ENCODE measurements at regions not wholly inside any gene's neighbourhood (a gene's known extent, or its start where the extent isn't known, plus 50 kb on each side); places are given as distances from the start of the nearest gene placed in this dataset.

GRCh38 chr15:61545763-61546162 lies 316.7 kb upstream of the RORA start:
- POLR2A ChIA-PET: no interaction called here
- no peak overlapping the region for H3K27ac ChIP-seq (ENCODE audit: low read depth, low read length)
- no peak for TF ChIP-seq CTCF (IDR thresholded peaks at IDR 0.05; ENCODE audit: low read depth, low read length)
- H3K9me3 ChIP-seq (ENCODE audit: control insufficient read depth, insufficient read depth, low read length): no peaks in the 10 kb centered on the region
- CTCF ChIA-PET: no interaction called here
- no peaks in the 10 kb centered on the region for H3K27me3 ChIP-seq (ENCODE audit: control insufficient read depth, insufficient read depth, low read length)
- H3K4me3 ChIP-seq (ENCODE audit: low read depth, low read length): no peak overlapping the region
- DNase-seq (ENCODE audit: low read depth, low spot score): no peak

DNA sequence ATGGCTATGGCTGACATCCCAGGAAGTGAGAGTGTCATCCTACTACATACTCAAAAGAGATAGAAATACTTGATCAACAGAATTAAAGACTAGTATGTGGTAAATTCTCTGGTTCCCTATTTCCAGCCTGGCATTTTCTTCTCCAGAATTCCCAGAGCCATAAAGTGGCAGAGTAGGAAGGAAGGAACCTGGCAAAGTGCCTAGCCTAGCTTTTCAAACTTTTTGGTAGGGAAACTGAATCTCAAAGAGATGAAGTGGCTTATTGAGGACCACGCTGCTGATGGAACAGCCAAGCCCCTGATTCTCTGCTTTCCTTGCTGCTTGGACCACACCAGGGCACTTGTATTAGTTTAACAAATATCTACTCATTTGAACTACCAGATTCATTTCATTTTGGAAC lies 312.4 kb upstream of the RORA start:
- Histone ChIP-seq H3K9me3 (ENCODE audit: control insufficient read depth, insufficient read depth, low read length) (no peaks in the 10 kb centered on the region), H3K27me3 (ENCODE audit: control insufficient read depth, insufficient read depth, low read length) (no peaks in the 10 kb centered on the region), H3K27ac (ENCODE audit: low read depth, low read length) (no peak overlapping the region), H3K4me3 (ENCODE audit: low read depth, low read length) (no peak overlapping the region)
- ChIA-PET CTCF (no interaction called here), POLR2A (no interaction called here)
- no peak for DNase-seq (ENCODE audit: low read depth, low spot score)
- no peak for TF ChIP-seq CTCF (IDR thresholded peaks at IDR 0.05; ENCODE audit: low read depth, low read length)

DNA sequence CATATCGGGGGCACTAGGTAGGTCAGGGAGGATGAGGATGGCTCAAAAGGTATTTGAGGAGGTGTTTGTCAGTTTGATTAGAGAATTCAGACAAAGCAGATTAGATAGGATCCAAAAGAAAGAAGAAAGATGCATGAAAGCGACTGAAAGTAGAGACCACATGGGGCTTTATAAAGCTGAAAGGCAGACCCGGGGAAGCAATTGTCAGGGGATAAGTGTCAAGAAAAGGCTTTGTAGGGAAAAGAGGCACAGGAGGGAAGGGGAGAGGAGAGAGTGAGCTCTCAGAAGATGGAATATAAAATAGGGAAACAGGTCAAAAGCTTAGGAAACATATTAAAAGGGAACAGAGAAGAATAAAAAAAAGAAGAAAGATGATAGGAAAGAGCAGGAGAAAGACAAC lies 308.2 kb upstream of the RORA start:
- no peak for DNase-seq (ENCODE audit: low read depth, low spot score)
- ChIA-PET POLR2A (no interaction called here), CTCF (no interaction called here)
- H3K9me3 ChIP-seq (ENCODE audit: control insufficient read depth, insufficient read depth, low read length): no peaks in the 10 kb centered on the region
- no peak overlapping the region for H3K4me3 ChIP-seq (ENCODE audit: low read depth, low read length)
- H3K27me3 ChIP-seq (ENCODE audit: control insufficient read depth, insufficient read depth, low read length): no peaks in the 10 kb centered on the region
- no peak overlapping the region for H3K27ac ChIP-seq (ENCODE audit: low read depth, low read length)
- TF ChIP-seq CTCF (IDR thresholded peaks at IDR 0.05; ENCODE audit: low read depth, low read length): no peak

DNA sequence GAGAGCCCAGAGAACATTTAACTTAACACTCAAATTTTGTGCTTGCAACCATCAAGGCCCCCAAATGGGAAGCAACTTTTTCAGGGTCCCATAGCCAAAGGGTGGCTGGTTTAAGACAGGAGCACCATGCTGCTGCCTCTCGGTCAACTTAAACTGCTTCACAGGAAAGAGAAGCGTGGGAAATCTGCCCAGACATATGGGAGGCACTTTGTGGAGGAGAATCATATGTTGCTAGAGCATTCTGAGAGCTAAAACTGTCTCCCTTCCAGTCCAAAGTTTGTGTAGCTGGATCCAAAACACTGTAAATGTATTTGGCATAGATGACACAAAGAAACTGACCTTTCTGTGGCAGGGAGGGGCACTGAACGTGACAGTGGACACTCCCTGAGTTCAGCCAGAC lies 305.9 kb upstream of the RORA start:
- H3K4me3 ChIP-seq (ENCODE audit: low read depth, low read length): no peak overlapping the region
- ChIA-PET CTCF (no interaction called here), POLR2A (no interaction called here)
- H3K27ac ChIP-seq (ENCODE audit: low read depth, low read length): no peak overlapping the region
- no peak for DNase-seq (ENCODE audit: low read depth, low spot score)
- no peaks in the 10 kb centered on the region for H3K27me3 ChIP-seq (ENCODE audit: control insufficient read depth, insufficient read depth, low read length)
- TF ChIP-seq CTCF (IDR thresholded peaks at IDR 0.05; ENCODE audit: low read depth, low read length): no peak
- H3K9me3 ChIP-seq (ENCODE audit: control insufficient read depth, insufficient read depth, low read length): no peaks in the 10 kb centered on the region

DNA sequence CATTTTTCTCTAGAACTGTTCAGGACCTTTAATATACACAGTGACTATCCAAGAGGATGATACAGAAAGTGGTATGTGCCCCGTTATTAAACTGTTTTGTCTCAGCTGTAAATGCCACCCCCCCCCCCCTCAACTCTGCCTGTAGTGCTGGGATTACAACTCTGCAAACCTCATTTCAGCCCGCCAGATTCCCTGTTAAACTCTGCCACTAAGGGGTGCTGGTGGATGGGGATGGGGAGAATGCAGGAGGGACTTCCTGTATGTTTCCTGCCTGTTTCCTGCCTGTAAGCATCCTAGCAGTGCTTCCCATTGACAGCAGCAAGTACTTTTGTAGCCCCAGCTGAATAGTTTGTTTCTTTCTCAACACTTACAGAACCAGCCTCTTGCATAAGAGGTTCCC lies 301.7 kb upstream of the RORA start:
- Histone ChIP-seq H3K4me3 (ENCODE audit: low read depth, low read length) (no peak overlapping the region), H3K9me3 (ENCODE audit: control insufficient read depth, insufficient read depth, low read length) (no peaks in the 10 kb centered on the region), H3K27me3 (ENCODE audit: control insufficient read depth, insufficient read depth, low read length) (no peaks in the 10 kb centered on the region), H3K27ac (ENCODE audit: low read depth, low read length) (no peak overlapping the region)
- TF ChIP-seq CTCF (IDR thresholded peaks at IDR 0.05; ENCODE audit: low read depth, low read length): no peak
- ChIA-PET CTCF (no interaction called here), POLR2A (no interaction called here)
- DNase-seq (ENCODE audit: low read depth, low spot score): no peak

Measured in AG04450 (cell line).